ENCODE measurements at regions not wholly inside any gene's neighbourhood (a gene's known extent, or its start where the extent isn't known, plus 50 kb on each side); places are given as distances from the start of the nearest gene placed in this dataset.

- H3K4me3 ChIP-seq (ENCODE audit: low read depth, low read length): no peak overlapping the region
- no peak for DNase-seq (ENCODE audit: low read depth, low spot score)
- in situ Hi-C loops (cut with HindIII; ENCODE audit: low sequenced_read_pairs): no loop called here
- TF ChIP-seq, protein P1, sequence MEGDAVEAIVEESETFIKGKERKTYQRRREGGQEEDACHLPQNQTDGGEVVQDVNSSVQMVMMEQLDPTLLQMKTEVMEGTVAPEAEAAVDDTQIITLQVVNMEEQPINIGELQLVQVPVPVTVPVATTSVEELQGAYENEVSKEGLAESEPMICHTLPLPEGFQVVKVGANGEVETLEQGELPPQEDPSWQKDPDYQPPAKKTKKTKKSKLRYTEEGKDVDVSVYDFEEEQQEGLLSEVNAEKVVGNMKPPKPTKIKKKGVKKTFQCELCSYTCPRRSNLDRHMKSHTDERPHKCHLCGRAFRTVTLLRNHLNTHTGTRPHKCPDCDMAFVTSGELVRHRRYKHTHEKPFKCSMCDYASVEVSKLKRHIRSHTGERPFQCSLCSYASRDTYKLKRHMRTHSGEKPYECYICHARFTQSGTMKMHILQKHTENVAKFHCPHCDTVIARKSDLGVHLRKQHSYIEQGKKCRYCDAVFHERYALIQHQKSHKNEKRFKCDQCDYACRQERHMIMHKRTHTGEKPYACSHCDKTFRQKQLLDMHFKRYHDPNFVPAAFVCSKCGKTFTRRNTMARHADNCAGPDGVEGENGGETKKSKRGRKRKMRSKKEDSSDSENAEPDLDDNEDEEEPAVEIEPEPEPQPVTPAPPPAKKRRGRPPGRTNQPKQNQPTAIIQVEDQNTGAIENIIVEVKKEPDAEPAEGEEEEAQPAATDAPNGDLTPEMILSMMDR (IDR thresholded peaks at IDR 0.05; ENCODE audit: low read depth, low read length): no peak
Measured at GRCh38 chr6:167208819-167209576, 51.2 kb upstream of the GPR31 start.

DNA sequence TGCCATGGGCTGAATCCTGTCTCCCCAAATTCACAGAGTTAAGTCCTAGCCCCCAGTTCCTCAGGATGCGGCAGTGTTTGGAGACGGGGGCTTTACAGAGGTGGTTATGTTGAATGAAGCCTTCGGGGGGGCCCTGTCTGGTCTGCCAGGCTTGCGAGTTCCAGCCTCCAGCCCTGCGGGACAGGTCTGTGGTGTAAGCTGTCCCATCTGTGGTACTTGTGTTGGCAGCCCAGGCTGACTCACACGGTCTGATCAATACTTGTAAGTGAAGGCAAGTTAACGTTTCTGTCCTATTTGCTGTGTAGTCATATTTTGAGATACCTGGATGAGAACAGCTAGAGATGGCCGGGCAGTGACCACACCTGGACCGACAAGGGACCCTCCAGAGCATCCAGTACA, 51.8 kb upstream of the GPR31 start:
- TF ChIP-seq, protein P1 (IDR thresholded peaks at IDR 0.05; ENCODE audit: low read depth, low read length): no peak
- DNase-seq (ENCODE audit: low read depth, low spot score): no peak
- in situ Hi-C loops (cut with HindIII; ENCODE audit: low sequenced_read_pairs): no loop called here
- no peak overlapping the region for H3K4me3 ChIP-seq (ENCODE audit: low read depth, low read length)

GRCh38 chr6:167210375-167211294, 52.9 kb upstream of the GPR31 start:
- H3K4me3 ChIP-seq (ENCODE audit: low read depth, low read length): no peak overlapping the region
- DNase-seq (ENCODE audit: low read depth, low spot score): peak; percentile 20
- TF ChIP-seq, protein P1 (IDR thresholded peaks at IDR 0.05; ENCODE audit: low read depth, low read length): no peak
- in situ Hi-C loops (cut with HindIII; ENCODE audit: low sequenced_read_pairs): no loop called here

- in situ Hi-C loops (cut with HindIII; ENCODE audit: low sequenced_read_pairs): no loop called here
- DNase-seq (ENCODE audit: low read depth, low spot score): no peak
- H3K4me3 ChIP-seq (ENCODE audit: low read depth, low read length): no peak overlapping the region
- TF ChIP-seq, protein P1 (IDR thresholded peaks at IDR 0.05; ENCODE audit: low read depth, low read length): no peak
Measured at GRCh38 chr6:167211295-167211648, 53.5 kb upstream of the GPR31 start.

DNA sequence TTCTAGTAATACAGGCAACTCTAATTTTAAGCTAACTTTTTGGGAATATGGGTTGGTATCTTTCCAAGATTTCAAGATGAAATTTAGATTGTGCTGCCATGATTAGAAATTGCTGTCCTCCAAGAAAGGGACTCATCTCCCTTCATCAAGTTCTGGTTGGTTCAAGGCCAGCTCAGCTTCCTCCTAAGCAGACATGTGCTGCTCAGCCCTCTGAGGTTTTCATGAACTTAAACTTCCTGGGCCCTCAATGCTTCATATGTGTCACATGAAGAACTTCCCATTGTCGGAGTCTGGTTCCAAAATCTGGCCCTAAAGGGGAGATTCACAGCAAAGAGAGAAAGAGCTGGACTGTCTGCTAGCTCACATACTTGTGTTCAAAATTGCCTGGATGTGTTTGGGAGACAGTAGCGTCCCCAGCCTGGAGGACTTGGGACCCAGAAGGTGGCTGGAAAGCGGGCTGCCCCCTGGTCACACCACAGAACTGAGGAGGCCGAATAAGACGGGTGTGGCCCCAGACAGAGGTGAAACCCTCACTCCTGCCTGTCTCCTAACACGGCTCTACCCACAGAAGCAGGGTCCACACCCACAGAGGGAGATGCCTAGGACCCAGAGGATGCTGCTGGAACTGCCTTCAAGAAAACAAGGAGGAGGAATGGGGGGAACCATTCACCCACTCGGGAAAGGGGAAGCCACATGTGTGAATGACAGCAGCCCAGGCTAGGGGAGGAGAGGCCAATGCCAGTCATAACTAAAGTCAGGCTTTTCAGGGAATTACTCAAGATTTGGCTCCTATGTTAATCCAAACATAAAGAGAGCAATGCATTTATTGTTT, 54.3 kb upstream of the GPR31 start:
- DNase-seq (ENCODE audit: low read depth, low spot score): no peak
- no peak overlapping the region for H3K4me3 ChIP-seq (ENCODE audit: low read depth, low read length)
- in situ Hi-C loops (cut with HindIII; ENCODE audit: low sequenced_read_pairs): no loop called here
- TF ChIP-seq, protein P1 (IDR thresholded peaks at IDR 0.05; ENCODE audit: low read depth, low read length): no peak

GRCh38 chr6:167212713-167213005, 54.9 kb upstream of the GPR31 start:
- no peak overlapping the region for H3K4me3 ChIP-seq (ENCODE audit: low read depth, low read length)
- in situ Hi-C loops (cut with HindIII; ENCODE audit: low sequenced_read_pairs): no loop called here
- DNase-seq (ENCODE audit: low read depth, low spot score): no peak
- TF ChIP-seq, protein P1 (IDR thresholded peaks at IDR 0.05; ENCODE audit: low read depth, low read length): no peak
